H9 (cell line): ENCODE measurements at regions not wholly inside any gene's neighbourhood (a gene's known extent, or its start where the extent isn't known, plus 50 kb on each side); places are given as distances from the start of the nearest gene placed in this dataset.

Experiments used
- DNase-seq: peaks from one replicate; pipeline ENCODE4 v3.0.0-alpha.2; 2017
- H2AFZ ChIP-seq: one replicate; pipeline ENCODE4 v1.6.1; 2013; ENCODE audit warnings: mild to moderate bottlenecking, low read length, control low read depth, moderate library complexity
- H2AK5ac ChIP-seq: 2 replicates; pipeline ENCODE4 v1.6.1; 2013; ENCODE audit warnings: low read length, control low read depth, mixed read lengths; ENCODE audit not compliant: insufficient read length
- H2BK120ac ChIP-seq: one replicate; pipeline ENCODE4 v1.6.1; 2013; ENCODE audit warnings: low read depth, mild to moderate bottlenecking, low read length, control low read depth, inconsistent platforms; ENCODE audit not compliant: poor library complexity, severe bottlenecking
- H2BK12ac ChIP-seq: 2 replicates; pipeline ENCODE4 v1.6.1; 2013; ENCODE audit warnings: low read length, control low read depth, mixed read lengths, low read depth; ENCODE audit not compliant: insufficient read length
- H2BK15ac ChIP-seq: 2 replicates; pipeline ENCODE4 v1.6.1; 2013; ENCODE audit warnings: low read depth, low read length, control low read depth
- H2BK20ac ChIP-seq: one replicate; pipeline ENCODE4 v1.6.1; 2013; ENCODE audit warnings: low read depth, mild to moderate bottlenecking, low read length, control low read depth, inconsistent platforms; ENCODE audit not compliant: poor library complexity, severe bottlenecking
- H2BK5ac ChIP-seq: 2 replicates; pipeline ENCODE4 v1.6.1; 2013; ENCODE audit warnings: low read length, control low read depth, mixed read lengths; ENCODE audit not compliant: insufficient read length
- H3K14ac ChIP-seq: 2 replicates; pipeline ENCODE4 v1.6.1; 2013; ENCODE audit warnings: low read length, control low read depth; ENCODE audit not compliant: insufficient read depth
- H3K18ac ChIP-seq: 2 replicates; pipeline ENCODE4 v1.6.1; 2013; ENCODE audit warnings: low read depth, mild to moderate bottlenecking, mixed read lengths, low read length, control low read depth; ENCODE audit not compliant: insufficient read length
- H3K23ac ChIP-seq: 2 replicates; pipeline ENCODE4 v1.6.1; 2013; ENCODE audit warnings: low read length, control low read depth, mixed read lengths, low read depth; ENCODE audit not compliant: insufficient read length
- H3K23me2 ChIP-seq: 2 replicates; pipeline ENCODE4 v1.6.1; 2013; ENCODE audit warnings: low read depth, mild to moderate bottlenecking, mixed read lengths, low read length, control low read depth; ENCODE audit not compliant: insufficient read length, poor library complexity, severe bottlenecking
- H3K27ac ChIP-seq: 2 replicates; pipeline ENCODE4 v1.5.1; 2013; ENCODE audit warnings: low read length, control low read depth, mixed read lengths, low read depth; ENCODE audit not compliant: insufficient read length
- H3K27me3 ChIP-seq: 2 replicates; pipeline ENCODE4 v1.6.1; 2013; ENCODE audit warnings: low read length, control low read depth, inconsistent platforms; ENCODE audit not compliant: insufficient read depth
- H3K4ac ChIP-seq: 2 replicates; pipeline ENCODE4 v1.6.1; 2013; ENCODE audit warnings: low read depth, mild to moderate bottlenecking, control low read depth, inconsistent platforms, low read length, moderate library complexity
- H3K4me1 ChIP-seq: 2 replicates; pipeline ENCODE4 v1.6.1; 2013; ENCODE audit warnings: low read length, control low read depth, inconsistent platforms; ENCODE audit not compliant: insufficient read depth
- H3K4me2 ChIP-seq: 2 replicates; pipeline ENCODE4 v1.6.1; 2013; ENCODE audit warnings: low read length, control low read depth, mixed read lengths; ENCODE audit not compliant: insufficient read length, insufficient read depth
- H3K56ac ChIP-seq: 2 replicates; pipeline ENCODE4 v1.6.1; 2013; ENCODE audit warnings: low read depth, mild to moderate bottlenecking, mixed read lengths, low read length, control low read depth; ENCODE audit not compliant: insufficient read length
- H3K79me1 ChIP-seq: 2 replicates; pipeline ENCODE4 v1.6.1; 2013; ENCODE audit warnings: low read depth, mild to moderate bottlenecking, moderate library complexity, low read length, control low read depth, inconsistent platforms; ENCODE audit not compliant: insufficient read depth, poor library complexity, severe bottlenecking
- H3K79me2 ChIP-seq: 2 replicates; pipeline ENCODE4 v1.6.1; 2013; ENCODE audit warnings: low read length, control low read depth, inconsistent platforms; ENCODE audit not compliant: insufficient read depth
- H3K9ac ChIP-seq: 2 replicates; pipeline ENCODE4 v1.6.1; 2013; ENCODE audit warnings: low read length, control low read depth, mixed read lengths; ENCODE audit not compliant: insufficient read length; ENCODE audit errors: extremely low read depth
- H3K9me3 ChIP-seq: one replicate; pipeline ENCODE4 v1.6.1; 2013; ENCODE audit warnings: low read depth, low read length, inconsistent platforms; ENCODE audit not compliant: control insufficient read depth
- H3T11ph ChIP-seq: one replicate; pipeline ENCODE4 v1.6.1; 2013; ENCODE audit warnings: mild to moderate bottlenecking, low read length, control low read depth, inconsistent platforms
- H4K20me1 ChIP-seq: one replicate; pipeline ENCODE4 v1.6.1; 2013; ENCODE audit not compliant: control insufficient read depth, insufficient read length, insufficient read depth
- H4K5ac ChIP-seq: 2 replicates; pipeline ENCODE4 v1.6.1; 2013; ENCODE audit warnings: low read depth, mild to moderate bottlenecking, mixed read lengths, low read length, control low read depth; ENCODE audit not compliant: insufficient read length
- H4K8ac ChIP-seq: replicated peaks from 2 replicates; pipeline ENCODE4 v1.6.1; 2013; ENCODE audit warnings: low read length, control low read depth, mixed read lengths, low read depth; ENCODE audit not compliant: insufficient read length
- H4K91ac ChIP-seq: 2 replicates; pipeline ENCODE4 v1.6.1; 2013; ENCODE audit warnings: low read depth, mild to moderate bottlenecking, moderate library complexity, mixed read lengths, low read length, control low read depth; ENCODE audit not compliant: insufficient read length
- H3K27ac Mint-ChIP-seq, 3 experiments: 2 replicates in 2 of 3; 3 replicates in 1 of 3; pipeline ENCODE4 v1.8.0; 2020 to 2021; ENCODE audit warnings: mixed read lengths in 3 of 3, mild to moderate bottlenecking in 1 of 3, moderate library complexity in 1 of 3
- H3K27me3 Mint-ChIP-seq: 2 replicates; pipeline ENCODE4 v1.8.0; 2021; ENCODE audit warnings: low read depth, mild to moderate bottlenecking, moderate library complexity, mixed read lengths
- H3K36me3 Mint-ChIP-seq, 3 experiments: 2 replicates in 2 of 3; 3 replicates in 1 of 3; pipeline ENCODE4 v1.8.0; 2020 to 2021; ENCODE audit warnings: low read depth in 3 of 3, mixed read lengths in 3 of 3; ENCODE audit not compliant: insufficient read depth in 1 of 3
- H3K4me1 Mint-ChIP-seq, 2 experiments: 2 replicates each; pipeline ENCODE4 v1.8.0; 2020; ENCODE audit warnings: mixed read lengths in 2 of 2
- H3K4me3 Mint-ChIP-seq, 2 experiments: 2 replicates in 1 of 2; 3 replicates in 1 of 2; pipeline ENCODE4 v1.8.0; 2020 to 2021; ENCODE audit warnings: mild to moderate bottlenecking in 2 of 2, mixed read lengths in 2 of 2, moderate library complexity in 1 of 2
- H3K9me3 Mint-ChIP-seq, 2 experiments: 2 replicates in 1 of 2; 3 replicates in 1 of 2; pipeline ENCODE4 v1.8.0; 2020; ENCODE audit warnings: mild to moderate bottlenecking in 2 of 2, mixed read lengths in 2 of 2, moderate library complexity in 1 of 2
- WGBS: extraction: QIAGEN DNeasy Blood & Tissue Kit; methylation state at CpG from one replicate; pipeline ENCODE4 v1.1.7; 2013; ENCODE audit warnings: missing lambda C conversion rate, low lambda C conversion rate, mixed read lengths; ENCODE audit not compliant: insufficient read length; ENCODE audit errors: extremely low coverage; 5-methylcytosine and 5-hydroxymethylcytosine counted together
- TF ChIP-seq, protein P1 (sequence below): fragments of 200-600 bp; sonication (generic); conservative IDR thresholded peaks from 3 replicates; pipeline ENCODE4 v1.8.0; 2021; ENCODE audit warnings: antibody characterized with exemption, mild to moderate bottlenecking

DNA sequence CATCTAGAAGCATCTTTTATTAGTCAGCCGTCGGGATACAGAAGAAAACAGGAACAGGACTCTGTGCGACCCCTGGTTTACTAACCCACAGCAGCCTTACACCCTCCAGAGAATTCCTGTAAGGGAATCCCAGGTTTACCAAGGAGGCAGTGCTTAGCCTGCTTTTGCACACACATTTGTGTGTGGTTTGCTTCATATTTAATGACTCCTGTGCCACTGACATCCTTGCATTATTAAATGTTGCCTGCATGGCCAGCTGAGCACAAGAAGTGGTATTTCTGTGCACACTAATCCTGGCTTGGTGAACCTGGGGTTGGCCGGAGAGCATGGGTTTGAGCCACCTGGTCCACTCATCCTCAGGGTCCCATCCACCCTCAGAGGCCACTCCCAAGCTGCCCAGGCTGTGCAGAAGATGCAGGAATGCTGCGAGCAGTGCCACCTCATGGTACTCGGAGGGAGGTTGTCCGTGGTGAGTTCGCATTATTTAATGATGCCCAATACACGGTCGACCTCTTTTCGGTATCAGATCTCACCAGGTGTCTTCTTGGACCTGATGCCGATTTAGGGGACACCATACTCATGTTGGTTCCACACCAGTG is 152.4 kb upstream of the RTL1 start:
- Mint-ChIP-seq H3K9me3 (peaks cover 19 to 21% of the 10 kb centered on the region in 2 experiments), H3K4me1 (peaks cover 2% of the 10 kb centered on the region in 2 experiments; a peak in 1 of 4 replicates), H3K27ac (no peak overlapping the region), H3K36me3 (peaks cover 0 to 3% (median 0%) of the 10 kb centered on the region in 3 experiments; a peak in 3 of 7 replicates), H3K4me3 (no peak overlapping the region), H3K27me3 (peaks cover 13% of the 10 kb centered on the region)
- no peak overlapping the region for H3K4me2 ChIP-seq
- no peaks in the 10 kb centered on the region for H3K27me3 ChIP-seq
- H3K9me3 ChIP-seq, result no peaks in the 10 kb centered on the region
- H2BK12ac ChIP-seq, result no peak overlapping the region
- no peak for DNase-seq
- H3K79me1 ChIP-seq, result no peaks in the 10 kb centered on the region
- no peak overlapping the region for H2BK15ac ChIP-seq
- H3K56ac ChIP-seq, result peak overlapping the region; percentile 18
- no peaks in the 10 kb centered on the region for H3K4me1 ChIP-seq
- H3K14ac ChIP-seq, result no peak overlapping the region
- H3K9ac ChIP-seq, result no peak overlapping the region
- no CpG with 5 or more reads among the region's 12 CpGs for WGBS
- no peak overlapping the region for H2AFZ ChIP-seq
- TF ChIP-seq, protein P1, sequence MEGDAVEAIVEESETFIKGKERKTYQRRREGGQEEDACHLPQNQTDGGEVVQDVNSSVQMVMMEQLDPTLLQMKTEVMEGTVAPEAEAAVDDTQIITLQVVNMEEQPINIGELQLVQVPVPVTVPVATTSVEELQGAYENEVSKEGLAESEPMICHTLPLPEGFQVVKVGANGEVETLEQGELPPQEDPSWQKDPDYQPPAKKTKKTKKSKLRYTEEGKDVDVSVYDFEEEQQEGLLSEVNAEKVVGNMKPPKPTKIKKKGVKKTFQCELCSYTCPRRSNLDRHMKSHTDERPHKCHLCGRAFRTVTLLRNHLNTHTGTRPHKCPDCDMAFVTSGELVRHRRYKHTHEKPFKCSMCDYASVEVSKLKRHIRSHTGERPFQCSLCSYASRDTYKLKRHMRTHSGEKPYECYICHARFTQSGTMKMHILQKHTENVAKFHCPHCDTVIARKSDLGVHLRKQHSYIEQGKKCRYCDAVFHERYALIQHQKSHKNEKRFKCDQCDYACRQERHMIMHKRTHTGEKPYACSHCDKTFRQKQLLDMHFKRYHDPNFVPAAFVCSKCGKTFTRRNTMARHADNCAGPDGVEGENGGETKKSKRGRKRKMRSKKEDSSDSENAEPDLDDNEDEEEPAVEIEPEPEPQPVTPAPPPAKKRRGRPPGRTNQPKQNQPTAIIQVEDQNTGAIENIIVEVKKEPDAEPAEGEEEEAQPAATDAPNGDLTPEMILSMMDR, result no peak
- no peak overlapping the region for H4K8ac ChIP-seq
- H2AK5ac ChIP-seq, result no peak overlapping the region
- H3K79me2 ChIP-seq, result no peaks in the 10 kb centered on the region
- H3K4ac ChIP-seq, result no peak overlapping the region
- H3K23me2 ChIP-seq, result no peaks in the 10 kb centered on the region
- H2BK5ac ChIP-seq, result no peak overlapping the region
- H2BK120ac ChIP-seq, result no peak overlapping the region
- H3T11ph ChIP-seq, result no peak overlapping the region
- H2BK20ac ChIP-seq, result no peak overlapping the region
- H3K18ac ChIP-seq, result no peak overlapping the region
- no peak overlapping the region for H3K27ac ChIP-seq
- H3K23ac ChIP-seq, result no peak overlapping the region
- no peak overlapping the region for H4K5ac ChIP-seq
- H4K20me1 ChIP-seq, result no peaks in the 10 kb centered on the region
- no peak overlapping the region for H4K91ac ChIP-seq
